Ovary (tissue), 3 donors: ENCODE measurements at regions not wholly inside any gene's neighbourhood (a gene's known extent, or its start where the extent isn't known, plus 50 kb on each side); places are given as distances from the start of the nearest gene placed in this dataset.

Source experiments
- CTCF ChIP-seq, 3 donors: fragments of 450-650 bp in 2 of 3; fragments of 200-600 bp in 1 of 3; IDR thresholded peaks; one replicate each; pipeline versions ENCODE4 v1.5.1 to v1.8.0; 2016 to 2022; ENCODE audit warnings: antibody characterized with exemption in 3 of 3, mild to moderate bottlenecking in 1 of 3
- EP300 ChIP-seq: sonication (generic); formaldehyde crosslinking; IDR thresholded peaks from one replicate; pipeline ENCODE4 v1.6.1; 2017; ENCODE audit warnings: antibody characterized with exemption
- POLR2A ChIP-seq: fragments of 450-650 bp; IDR thresholded peaks from one replicate; pipeline ENCODE4 v1.6.1; 2017; ENCODE audit warnings: antibody characterized with exemption, mild to moderate bottlenecking, moderate library complexity
- donor health status: DM: no; HTN: no; CAD: no.

GRCh38 chr20:50336661-50337060, 146.0 kb downstream of the CEBPB start:
- TF ChIP-seq CTCF (IDR thresholded peaks at IDR 0.05) (no peak), POLR2A (no peak), EP300 (no peak)
